Bone marrow (tissue), 2 donors: ENCODE measurements at regions not wholly inside any gene's neighbourhood (a gene's known extent, or its start where the extent isn't known, plus 50 kb on each side); places are given as distances from the start of the nearest gene placed in this dataset.

Source experiments
- DNase-seq, 2 donors: peaks; one replicate each; lab custom pipeline; 2025; lab: John Stamatoyannopoulos, UW

GRCh38 chr10:29688230-29688661 is 53.5 kb upstream of the SVIL start:
- DNase-seq, result no peak

DNA sequence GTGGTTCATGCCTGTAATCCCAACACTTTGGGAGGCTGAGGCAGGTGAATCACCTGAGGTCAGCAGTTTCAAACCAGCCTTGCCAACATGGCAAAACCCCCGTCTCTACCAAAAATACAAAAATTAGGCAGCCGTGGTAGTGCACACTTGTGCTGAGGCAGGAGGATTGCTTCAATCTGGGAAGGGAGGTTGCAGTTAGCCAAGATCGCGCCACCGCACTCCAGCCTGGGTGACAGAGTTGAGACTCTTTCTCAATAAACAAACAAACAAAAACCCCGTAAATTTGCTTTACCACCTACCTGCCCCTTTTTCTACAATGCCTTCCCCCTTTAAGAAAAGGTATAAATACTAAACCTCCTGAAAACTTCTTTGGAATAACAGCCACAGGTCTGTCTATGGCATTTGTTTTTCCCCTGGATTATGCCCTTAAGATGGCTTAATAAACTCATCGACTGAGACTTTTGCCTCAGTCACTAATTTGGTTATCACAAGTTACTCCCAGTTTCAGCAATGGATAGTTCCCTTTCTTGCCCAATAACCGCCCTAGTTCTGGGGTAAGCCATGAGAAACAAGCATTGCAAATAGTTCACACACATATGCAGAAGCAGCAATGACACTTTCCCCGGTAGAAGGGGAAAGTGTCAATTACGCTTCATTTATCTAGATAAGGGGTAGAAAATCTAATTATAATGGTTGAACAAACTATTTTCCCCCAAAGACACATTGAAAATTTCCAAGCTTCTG is 52.8 kb upstream of the SVIL start:
- DNase-seq, result no peak

GRCh38 chr10:29685506-29685905 is 50.7 kb upstream of the SVIL start:
- no peak for DNase-seq
